ENCODE measurements at regions not wholly inside any gene's neighbourhood (a gene's known extent, or its start where the extent isn't known, plus 50 kb on each side); places are given as distances from the start of the nearest gene placed in this dataset.

GRCh38 chr16:59651662-59652061 lies 917.5 kb upstream of the GOT2 start:
- Histone ChIP-seq H3K4me3 (ENCODE audit: low read length) (no peak overlapping the region), H3F3A (ENCODE audit: insufficient read depth, low read length, poor library complexity, severe bottlenecking) (no peaks in the 10 kb centered on the region), H3K9ac (ENCODE audit: low read length) (no peak overlapping the region), H3K9me2 (ENCODE audit: insufficient read depth, low read length) (no peaks in the 10 kb centered on the region), H3K27me3 (ENCODE audit: insufficient read depth, low read depth, low read length) (no peaks in the 10 kb centered on the region), H2AFZ (ENCODE audit: low read depth, low read length) (no peak overlapping the region), H3K36me3 (ENCODE audit: insufficient read depth, low read length) (no peaks in the 10 kb centered on the region), H3K9me3 (ENCODE audit: low read length) (no peaks in the 10 kb centered on the region), H4K20me1 (ENCODE audit: insufficient read depth) (no peaks in the 10 kb centered on the region), H3K27ac (ENCODE audit: low read length) (no peak overlapping the region), H3K79me2 (replicated peaks; ENCODE audit: insufficient read depth, low read length) (no peaks in the 10 kb centered on the region), H3K4me2 (ENCODE audit: low read length) (no peak overlapping the region)
- TF ChIP-seq SMC3 (conservative IDR thresholded peaks at IDR 0.05; ENCODE audit: poor library complexity) (no peak), POLR2AphosphoS5 (IDR thresholded peaks at IDR 0.05) (no peak), RAD21 (conservative IDR thresholded peaks at IDR 0.05) (no peak), EZH2 (IDR thresholded peaks at IDR 0.05; ENCODE audit: borderline replicate concordance, insufficient read depth, low read length, poor library complexity, severe bottlenecking) (no peak), MXI1 (conservative IDR thresholded peaks at IDR 0.05; ENCODE audit: poor library complexity, severe bottlenecking) (no peak), TAF1 (IDR thresholded peaks at IDR 0.05; ENCODE audit: low read depth) (no peak), CTCF (IDR thresholded peaks at IDR 0.05; ENCODE audit: poor library complexity, severe bottlenecking) (no peak)

- Histone ChIP-seq H3K27ac (ENCODE audit: low read length) (no peak overlapping the region), H3K4me2 (ENCODE audit: low read length) (no peak overlapping the region), H3K79me2 (replicated peaks; ENCODE audit: insufficient read depth, low read length) (no peaks in the 10 kb centered on the region), H3K4me3 (ENCODE audit: low read length) (no peak overlapping the region), H3K27me3 (ENCODE audit: insufficient read depth, low read depth, low read length) (no peaks in the 10 kb centered on the region), H3K9ac (ENCODE audit: low read length) (no peak overlapping the region), H3F3A (ENCODE audit: insufficient read depth, low read length, poor library complexity, severe bottlenecking) (no peaks in the 10 kb centered on the region), H3K9me2 (ENCODE audit: insufficient read depth, low read length) (no peaks in the 10 kb centered on the region), H3K36me3 (ENCODE audit: insufficient read depth, low read length) (no peaks in the 10 kb centered on the region), H4K20me1 (ENCODE audit: insufficient read depth) (no peaks in the 10 kb centered on the region), H2AFZ (ENCODE audit: low read depth, low read length) (no peak overlapping the region), H3K9me3 (ENCODE audit: low read length) (no peaks in the 10 kb centered on the region)
- TF ChIP-seq CTCF (IDR thresholded peaks at IDR 0.05; ENCODE audit: poor library complexity, severe bottlenecking) (no peak), RAD21 (conservative IDR thresholded peaks at IDR 0.05) (no peak), REST (IDR thresholded peaks at IDR 0.05; ENCODE audit: borderline replicate concordance) (no peak), MXI1 (conservative IDR thresholded peaks at IDR 0.05; ENCODE audit: poor library complexity, severe bottlenecking) (no peak), EP300 (conservative IDR thresholded peaks at IDR 0.05; ENCODE audit: poor library complexity, severe bottlenecking) (no peak), SMC3 (conservative IDR thresholded peaks at IDR 0.05; ENCODE audit: poor library complexity) (no peak), POLR2AphosphoS5 (IDR thresholded peaks at IDR 0.05) (no peak), TAF1 (IDR thresholded peaks at IDR 0.05; ENCODE audit: low read depth) (no peak), EZH2 (IDR thresholded peaks at IDR 0.05; ENCODE audit: borderline replicate concordance, insufficient read depth, low read length, poor library complexity, severe bottlenecking) (no peak)
These were observed 911.1 kb upstream of the GOT2 start for GRCh38 chr16:59645194-59645593.

Data from neural cell (in vitro differentiated cells).